Fibroblast of skin of scalp (primary cell): ENCODE measurements at regions not wholly inside any gene's neighbourhood (a gene's known extent, or its start where the extent isn't known, plus 50 kb on each side); places are given as distances from the start of the nearest gene placed in this dataset.
"Not testable (repeated sequence)": the region's sequence is repeated elsewhere in the genome, so short reads cannot be mapped to it uniquely, and the experiment has no call there.

Experiments used
- DNase-seq: peaks from one replicate; pipeline ENCODE4 v3.0.0-alpha.2; 2013

DNA sequence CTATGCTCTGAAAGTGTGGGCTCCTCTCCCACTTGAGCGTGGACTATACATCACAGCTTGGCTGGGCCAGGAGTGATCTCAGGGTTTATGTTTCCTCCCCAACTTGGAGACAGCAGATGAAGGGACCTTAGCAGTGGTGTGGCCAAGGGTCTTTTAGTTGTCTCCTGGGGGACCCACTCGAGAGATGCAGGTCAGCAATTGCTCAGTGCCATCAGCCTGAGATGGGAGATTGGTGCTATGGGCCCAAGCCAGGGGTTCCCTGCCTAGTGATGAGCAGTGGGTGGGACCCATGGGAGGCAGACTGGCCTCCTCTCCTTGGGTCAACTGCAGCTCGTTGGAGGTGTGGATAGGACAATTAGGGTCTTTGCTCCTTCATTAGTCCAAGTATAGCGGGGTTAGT is 510.5 kb upstream of the FSHR start:
- no peak for DNase-seq

DNA sequence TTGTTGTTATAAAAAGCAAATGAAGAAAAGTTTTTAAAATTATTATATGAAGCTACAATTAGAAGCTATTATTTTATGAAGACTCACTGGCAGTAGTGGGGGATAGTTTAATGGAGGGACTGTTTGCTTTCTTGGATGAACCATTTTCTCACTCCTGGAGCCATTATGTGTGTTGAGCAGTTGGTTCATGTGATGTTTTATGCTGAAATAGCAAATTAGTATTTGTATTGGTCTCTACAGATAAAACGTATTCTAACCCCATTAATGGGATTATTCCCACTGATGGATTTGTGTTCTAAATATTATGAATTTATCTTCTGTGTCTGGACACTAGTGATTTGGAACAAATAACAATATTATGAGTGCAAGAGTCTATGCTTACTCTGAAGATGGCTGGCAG is 507.5 kb upstream of the FSHR start:
- no peak for DNase-seq

DNA sequence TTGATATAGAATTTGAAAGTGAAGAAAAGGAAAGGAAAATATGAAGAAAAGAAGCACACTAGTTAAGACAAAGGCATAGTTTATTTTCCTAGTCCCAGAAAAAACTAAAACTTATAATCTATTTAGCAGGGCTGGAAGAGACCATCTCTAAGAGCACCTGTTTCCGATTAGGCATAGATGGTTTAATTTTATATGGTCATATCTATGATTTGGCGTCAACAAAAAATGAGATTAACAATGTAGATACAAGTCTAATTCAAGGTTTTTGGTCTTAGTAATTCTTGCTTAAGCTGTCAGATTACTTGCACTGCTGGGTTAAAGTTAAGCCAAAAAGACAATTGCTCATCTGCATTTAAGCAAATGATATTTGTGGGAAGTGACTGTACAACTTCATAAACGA is 502.5 kb upstream of the FSHR start:
- DNase-seq, result no peak

DNA sequence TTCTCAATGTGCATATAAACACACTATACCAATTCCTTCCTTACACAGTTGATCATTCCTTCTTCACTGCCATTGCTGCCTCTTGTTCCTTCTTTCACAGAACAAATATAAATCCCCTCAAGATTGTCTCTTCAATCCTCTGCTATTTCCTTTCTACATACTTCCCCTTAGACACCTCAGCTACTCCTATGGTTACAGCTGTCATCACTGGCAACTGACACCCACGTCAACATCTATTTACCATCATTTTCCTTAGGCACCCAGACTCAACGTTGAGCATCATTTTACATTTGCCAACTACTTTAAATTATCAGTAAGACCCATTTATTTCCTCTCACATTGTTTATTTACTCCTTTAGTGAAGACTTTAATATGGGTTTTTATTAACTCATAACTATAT is 488.8 kb upstream of the FSHR start:
- no peak for DNase-seq

DNA sequence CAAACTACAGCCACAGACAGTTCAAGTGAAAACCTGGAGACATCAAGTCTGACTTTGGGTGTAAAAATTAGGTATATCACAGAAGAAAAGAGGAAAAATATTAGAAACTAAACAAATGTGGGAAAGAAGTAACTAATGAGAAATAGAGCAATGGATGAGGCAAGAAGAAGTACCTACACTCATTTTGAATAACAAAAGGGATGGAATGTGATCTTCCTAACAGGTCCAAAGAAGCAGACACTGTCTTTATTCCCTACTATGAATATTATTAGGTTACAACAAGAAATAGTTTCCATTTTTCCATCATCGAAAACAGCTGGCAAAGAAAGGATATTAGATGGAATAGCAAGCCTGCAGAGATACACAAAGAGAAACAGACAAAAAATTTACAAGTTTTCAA is 486.3 kb upstream of the FSHR start:
- no peak for DNase-seq

DNA sequence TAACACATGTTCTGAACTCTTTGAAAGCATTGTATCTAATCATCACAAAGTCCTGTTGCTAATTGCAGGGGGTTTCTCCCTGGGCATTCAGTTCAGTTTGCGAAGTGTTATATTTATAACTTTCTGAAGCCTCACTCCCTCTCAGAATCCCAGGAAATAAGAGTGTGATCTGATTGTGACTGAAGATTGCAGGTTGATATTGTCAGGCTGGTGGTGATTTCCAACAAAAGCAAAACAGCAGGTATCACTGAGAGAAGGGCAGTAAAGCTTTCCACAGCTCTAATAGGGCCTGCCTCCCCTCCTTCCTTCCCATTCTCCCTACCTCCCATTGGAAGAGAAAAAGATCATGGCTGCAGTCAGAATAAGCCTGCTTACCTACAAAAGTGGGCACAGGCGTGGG is 466.7 kb upstream of the FSHR start:
- DNase-seq, result no peak

DNA sequence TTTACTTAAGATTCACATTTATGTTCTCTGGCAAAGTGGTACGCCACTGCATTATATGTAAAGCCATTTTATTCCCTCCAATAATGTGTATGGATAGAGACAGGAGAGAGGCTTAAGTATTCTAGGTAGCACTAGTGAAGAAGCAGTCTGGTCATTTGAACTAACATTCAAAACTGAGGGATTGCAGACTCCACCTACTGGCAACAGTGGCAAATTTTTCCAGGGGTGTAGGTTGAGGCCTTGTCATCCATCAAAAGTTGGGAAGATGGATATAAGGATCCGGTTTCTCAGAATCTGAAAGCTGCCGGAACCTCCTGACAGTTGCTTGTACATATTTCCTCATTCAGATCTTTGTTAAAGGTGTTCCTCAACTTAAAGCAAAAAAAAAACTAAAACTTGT is 465.5 kb upstream of the FSHR start:
- DNase-seq, result peak; percentile 22

DNA sequence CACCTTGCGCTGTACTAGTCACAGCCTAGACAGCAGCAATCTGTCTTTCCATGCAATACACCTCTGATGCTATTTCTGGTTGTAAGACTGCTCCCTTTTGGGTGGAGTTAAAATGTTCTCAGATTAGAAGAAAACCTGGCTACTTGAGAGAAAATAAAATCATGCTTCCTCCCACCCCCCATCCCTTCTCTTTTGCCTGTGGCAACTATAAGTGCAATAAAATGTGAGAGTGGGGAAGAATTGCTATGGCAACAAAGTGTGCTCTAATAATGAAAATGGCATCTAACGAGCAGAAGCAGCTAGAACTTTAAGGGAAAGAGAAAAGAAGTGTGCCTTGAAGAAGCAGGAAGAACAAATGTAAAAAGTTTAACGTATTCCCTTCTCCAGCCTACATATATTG is 464.2 kb upstream of the FSHR start:
- DNase-seq, result no peak

DNA sequence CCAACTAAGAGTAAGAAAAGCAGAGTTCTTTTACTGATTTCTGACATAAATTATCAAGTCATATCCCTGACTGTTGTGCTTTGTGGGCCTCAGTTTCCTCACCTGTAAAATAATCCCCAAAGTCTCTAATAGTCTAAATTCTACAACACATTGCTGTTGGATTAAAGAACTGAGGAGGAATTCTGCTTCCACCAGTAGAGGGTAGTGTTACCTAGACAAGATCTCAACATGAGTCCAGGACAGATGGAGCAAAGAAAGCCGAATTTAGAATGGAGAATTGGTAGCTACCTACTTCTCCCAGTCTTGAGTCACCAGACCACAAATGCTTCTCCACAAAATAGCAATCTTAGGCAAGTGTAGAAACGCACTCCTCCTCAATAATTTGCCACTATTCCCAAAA is 462.5 kb upstream of the FSHR start:
- peak; percentile 22 for DNase-seq

DNA sequence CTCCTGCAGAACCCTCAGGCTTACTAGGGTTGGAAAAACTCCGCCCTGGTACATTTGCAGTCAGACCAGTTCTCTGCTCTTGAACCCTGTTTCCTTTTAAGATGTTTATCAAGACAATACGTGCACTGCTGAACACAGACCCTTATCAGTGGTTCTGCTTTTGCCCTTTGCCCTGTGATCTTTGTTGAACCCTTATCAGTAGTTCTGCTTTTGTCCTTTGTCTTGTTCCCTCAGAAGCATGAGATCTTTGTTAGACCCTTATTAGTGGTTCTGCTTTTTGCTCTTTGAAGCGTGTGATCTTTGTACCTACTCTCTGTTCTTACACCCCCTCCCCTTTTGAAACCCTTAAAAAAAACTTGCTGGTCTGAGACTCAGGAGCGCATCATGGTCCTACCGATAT is 457.5 kb upstream of the FSHR start:
- DNase-seq, result not testable (repeated sequence)

DNA sequence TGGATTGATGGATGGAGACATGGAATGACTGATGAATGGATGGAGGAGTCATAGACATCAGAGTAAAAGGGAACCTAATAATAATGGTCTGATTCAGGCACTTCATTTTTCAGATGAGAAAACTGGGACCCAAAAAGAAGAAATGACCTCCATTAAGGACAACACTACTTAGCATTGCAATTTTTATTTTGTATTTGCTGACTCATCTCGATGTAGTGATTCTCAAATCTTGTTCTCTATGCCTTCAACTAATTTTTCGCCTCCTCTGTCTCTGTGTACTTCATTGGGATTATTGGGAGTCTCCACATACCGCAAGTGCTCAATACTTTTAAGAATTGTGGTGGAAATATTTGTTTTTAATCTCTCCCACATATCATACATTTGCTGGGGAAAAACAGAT is 446.2 kb upstream of the FSHR start:
- DNase-seq, result no peak

DNA sequence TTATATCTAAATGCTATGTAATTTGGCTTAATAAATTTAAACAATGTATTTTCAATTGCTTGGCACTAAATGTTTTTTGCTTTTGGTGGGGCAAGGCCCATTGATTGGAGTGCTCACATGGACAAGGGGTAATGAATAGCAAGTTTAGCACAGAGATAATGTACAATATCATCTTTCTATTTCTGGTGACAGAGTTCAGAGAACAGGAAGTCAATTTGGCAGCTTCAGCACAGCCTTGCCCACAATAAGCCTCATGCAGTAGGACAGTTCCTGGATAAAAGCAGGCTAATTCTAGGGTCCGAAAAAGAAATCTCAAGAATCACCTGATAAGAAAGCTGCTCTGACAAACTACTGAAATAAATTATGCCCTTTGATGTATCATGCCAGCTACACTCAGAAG is 443.9 kb upstream of the FSHR start:
- no peak for DNase-seq

DNA sequence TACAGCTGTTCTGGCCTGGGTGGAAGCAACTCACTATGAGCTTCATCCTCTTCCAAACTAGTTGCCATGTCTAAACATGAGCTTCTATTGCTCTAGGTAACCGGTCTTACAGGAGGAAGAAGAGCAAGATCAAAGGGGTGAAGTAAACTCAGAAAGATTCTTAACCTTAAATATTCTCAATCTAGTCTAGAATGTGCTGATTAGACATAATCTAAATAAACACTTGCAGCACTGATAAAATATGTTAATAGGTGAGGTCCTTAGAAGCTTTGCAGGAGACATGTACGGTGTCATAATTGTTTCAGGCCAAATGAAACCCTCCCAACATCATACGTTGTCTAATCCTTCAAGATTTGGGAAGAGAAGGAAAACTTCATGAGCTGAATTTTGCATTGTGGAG is 431.6 kb upstream of the FSHR start:
- no peak for DNase-seq

DNA sequence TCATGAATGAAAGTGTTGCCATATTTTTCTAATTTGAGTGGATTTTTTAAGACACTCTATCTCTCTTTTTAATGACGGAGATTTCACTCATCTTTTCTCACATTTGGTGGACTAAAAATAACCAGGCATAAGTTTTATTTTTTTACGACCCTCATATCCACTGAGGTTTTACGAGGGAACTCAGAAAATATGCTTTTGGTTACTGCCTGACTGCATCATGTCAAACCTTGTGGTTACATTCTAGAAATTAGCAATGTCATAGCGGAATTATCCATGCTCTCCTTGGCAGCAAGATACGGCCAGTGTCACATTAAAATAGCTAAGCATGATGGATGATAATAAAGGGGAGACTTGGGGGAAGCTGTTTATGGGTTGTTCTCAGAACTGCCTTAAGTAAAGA is 428.6 kb upstream of the FSHR start:
- DNase-seq, result peak; percentile 17

DNA sequence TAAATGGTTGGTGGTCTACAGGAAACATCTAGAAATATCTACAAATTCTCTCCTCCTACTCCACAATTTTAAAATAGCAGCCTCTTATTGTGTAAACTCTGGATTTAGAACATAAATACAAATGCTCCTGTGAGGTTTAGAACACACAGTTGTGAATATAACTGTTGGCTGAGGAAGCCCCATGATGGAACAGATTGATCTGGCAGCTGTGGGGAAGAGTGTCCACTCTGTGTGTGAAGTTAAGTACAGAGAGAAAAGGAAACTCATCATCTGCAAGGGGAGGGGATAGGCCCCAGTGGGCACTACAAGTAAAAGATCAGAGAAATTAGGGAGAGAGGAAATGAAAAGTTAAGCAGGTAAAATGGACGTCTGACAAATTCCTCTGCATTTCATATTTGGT is 422.7 kb upstream of the FSHR start:
- DNase-seq, result no peak

DNA sequence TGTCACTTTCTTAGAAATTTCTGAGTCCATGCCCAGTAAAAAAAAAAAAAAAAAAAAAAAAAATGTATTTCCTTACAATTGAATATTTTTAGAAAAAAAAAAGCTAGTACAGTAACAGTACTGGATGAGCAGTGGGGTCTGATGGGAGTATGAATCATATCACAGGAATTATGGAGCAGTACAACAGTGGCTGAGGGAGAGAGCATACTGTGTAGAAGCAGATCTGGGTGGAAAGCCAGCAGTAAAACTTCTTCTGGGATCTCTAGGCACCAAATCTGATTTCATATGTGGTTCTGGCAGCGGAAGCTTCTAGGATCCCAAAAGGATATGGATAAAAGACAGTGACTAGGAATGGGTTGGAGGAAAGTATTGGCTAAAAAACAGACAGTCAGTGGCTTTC is 414.9 kb upstream of the FSHR start:
- peak; percentile 77 for DNase-seq

DNA sequence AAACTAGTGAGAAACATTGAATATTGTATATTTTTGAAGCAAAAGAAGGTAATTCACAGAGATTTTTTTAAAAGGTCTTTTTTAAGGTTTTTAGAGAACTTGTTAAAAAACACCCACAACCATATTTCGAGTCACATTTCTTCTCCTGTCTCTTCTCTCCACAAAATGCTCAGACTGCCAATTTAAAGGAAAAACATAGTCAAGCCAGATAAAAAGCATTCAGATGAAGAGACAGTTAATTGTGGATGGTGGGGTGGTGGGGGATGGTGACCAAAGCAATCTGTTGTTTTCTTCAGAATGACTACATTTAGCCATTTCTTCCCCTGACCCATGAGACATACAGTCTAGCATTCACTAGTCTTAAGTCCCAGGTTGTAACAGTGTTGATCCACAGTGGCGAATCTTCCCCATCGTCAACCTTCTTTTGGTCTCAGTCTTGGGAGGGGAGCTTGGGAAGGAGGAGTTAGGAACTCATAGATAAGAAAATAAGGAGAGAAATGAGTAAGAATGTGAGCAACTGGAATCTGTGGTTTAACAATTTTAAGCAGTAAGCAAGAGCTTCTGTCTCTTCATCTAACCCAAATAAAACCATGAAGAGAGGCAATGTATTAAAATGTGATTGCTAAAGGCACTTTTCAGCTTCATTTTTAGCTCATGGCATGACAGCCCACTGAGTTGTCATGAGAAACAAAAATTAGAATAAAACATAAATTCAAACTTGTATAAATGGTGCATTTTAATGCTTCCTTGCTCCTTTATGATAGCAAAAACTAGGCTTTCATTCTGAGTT is 413.7 kb upstream of the FSHR start:
- DNase-seq, result no peak

DNA sequence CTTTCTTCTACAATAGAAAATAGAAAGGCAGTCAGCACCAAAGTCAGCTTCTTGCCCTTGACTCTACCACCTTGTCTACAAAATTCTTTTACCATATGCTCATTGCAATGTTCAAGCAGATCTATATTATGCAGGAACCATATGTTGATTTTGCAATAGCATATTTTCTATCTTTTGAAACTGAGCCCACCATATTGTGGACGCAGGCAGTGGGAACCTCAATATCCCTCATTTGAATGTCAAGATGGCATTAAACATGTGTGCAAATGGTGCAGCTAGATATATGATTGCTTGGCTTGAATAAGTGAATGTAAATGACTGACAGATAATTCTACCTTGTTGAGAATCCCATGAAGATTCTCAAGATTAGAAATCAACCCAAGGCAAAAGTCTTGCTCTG is 412.7 kb upstream of the FSHR start:
- no peak for DNase-seq

DNA sequence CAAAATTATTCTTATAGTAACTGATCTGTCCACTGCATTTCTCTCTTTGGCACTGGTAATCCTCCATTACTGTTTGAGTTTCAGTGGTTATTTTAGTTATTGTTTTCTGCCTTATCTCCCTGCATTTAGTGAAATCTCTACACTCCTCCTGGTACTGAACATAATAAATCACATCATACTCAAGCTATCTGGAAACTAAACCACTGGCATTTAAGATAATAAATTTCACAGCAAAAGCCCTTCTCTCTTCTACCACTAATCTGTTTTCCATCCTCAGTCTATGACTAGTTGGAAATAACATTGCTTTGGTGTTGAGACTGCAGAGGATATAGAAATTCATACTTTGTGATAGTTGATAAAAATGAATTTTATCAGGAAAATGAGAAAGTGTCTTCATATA is 399.3 kb upstream of the FSHR start:
- DNase-seq, result no peak

DNA sequence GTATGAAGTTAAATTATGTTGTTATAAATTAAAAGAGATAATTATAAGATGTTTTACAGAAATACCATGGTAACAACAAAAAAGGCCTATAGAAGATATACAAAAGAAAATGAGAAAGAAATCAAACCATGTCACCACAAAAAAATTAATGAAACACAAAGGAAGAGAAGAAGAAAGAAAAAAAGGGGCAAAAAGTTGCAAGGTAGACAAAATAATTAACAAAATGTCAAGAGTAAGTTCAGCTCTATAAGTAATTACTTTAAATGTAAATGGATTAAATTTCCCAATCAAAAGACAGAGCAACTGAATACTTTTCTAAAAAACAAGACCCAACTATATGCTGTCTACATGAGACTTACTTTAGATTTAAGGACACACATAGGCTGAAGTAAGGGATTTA is 378.4 kb upstream of the FSHR start:
- no peak for DNase-seq

DNA sequence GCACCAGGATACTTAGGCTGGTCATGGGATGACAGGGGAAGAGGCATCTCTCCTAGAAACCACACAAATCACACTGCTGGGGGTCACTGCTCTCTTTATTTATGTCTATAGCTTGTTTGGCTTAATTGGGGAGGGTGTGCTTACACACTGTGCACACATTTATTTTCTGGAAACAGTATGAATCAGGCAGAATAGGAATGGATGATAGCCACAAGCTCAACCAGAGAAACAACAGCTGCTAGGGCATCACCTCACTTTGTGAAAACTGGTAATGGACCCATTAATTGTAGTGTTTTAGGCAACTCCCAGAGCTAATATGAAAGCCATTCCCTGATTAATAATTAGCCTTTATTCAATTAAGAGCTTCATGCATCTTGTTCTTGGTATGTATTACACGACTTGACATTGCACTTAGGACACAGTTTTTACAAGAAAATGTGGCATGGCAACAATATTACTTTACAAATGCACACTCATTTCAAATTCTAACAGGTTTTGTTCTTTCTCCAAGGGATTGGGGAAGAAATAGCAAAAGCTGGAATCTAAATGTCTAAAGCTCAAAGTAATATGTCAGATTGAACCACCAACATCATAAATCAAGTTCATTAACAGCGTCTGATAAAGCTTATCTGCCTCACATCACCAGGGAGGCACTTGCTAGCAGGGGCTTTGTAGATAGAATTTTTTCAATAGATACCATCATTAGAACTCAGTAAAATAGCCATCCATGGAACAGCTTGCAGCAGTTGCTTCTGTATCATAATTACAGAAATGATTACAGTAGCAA is 361.9 kb upstream of the FSHR start:
- DNase-seq, result no peak

DNA sequence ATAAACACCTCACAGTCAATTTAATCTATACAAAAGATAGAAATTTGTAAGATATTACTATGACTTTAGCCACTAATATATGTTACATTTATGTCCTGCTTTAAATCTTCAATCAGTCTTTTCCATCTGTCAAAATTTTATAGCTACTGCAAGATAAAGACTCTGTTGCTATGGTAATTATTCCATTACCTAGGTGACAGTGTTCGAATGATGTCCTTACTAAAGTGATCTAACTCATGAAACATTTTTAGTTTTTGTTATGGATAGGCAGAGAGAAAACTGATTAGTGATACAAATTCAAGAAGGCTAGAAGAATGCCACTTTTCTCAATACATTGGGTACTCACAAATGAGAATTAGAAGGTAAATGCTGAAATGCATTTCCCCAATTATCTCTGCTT is 359.9 kb upstream of the FSHR start:
- no peak for DNase-seq

DNA sequence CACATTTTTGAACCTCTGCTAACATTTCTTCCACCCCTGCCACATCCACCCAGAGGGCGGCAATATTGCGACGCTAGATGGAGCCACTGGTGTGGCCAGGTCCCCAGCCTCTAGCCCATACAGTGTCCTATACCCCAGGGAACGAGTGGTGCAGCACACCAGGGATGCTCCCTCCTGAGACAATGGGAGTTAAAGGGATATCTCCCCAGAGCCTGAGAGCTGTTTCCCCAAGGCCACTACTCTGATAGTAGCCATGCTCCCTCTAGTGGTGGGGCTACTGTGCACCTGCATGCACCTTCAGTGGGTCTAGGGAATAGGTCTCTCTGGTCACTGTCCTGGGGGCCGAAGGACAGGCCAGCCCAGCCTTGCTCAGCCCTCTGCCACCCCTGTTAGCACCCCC is 336.4 kb upstream of the FSHR start:
- DNase-seq, result peak; percentile 4

DNA sequence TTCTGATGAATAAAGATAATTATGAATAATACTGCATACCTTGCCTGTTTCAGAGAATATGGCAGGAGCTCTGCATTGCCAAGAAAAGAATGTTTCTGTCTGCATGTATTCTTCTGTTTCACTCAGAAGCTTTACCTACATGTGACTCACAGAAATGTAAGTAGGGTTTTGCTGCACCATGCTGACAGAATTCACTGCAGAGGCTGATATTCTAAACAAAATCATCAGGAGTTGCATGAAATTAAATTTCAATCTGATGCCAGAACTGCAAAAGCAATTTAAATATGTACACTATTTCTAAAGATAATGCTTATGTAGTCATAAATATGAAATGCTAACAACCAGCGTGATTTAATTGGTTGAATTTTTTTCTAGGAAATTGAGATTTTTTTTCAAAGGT is 332.8 kb upstream of the FSHR start:
- DNase-seq, result no peak

DNA sequence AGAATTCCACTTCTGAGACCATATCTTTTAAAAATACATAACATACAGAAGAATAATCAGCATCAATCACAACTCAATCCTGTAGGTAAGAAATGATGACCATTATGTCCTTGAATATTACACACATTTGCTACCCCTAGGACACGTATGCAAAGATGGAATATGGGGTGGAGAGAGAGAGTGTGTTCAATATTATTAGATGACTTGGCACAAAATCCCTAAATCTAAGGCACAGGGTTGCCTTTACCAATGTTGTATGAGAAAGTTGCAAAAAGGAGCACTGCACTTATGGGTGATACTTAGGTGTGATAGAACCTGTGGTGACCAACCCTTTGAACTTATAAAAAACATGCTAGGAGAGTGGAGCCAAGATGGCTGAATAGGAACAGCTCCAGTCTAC is 326.2 kb upstream of the FSHR start:
- no peak for DNase-seq
